Suppressor macrophage (primary cell): ENCODE measurements at regions not wholly inside any gene's neighbourhood (a gene's known extent, or its start where the extent isn't known, plus 50 kb on each side); places are given as distances from the start of the nearest gene placed in this dataset.
A peak's percentile ranks its signal among the peaks of the same experiment; 100 is the strongest.

ENCODE experiments used
- DNase-seq, 4 experiments: peaks; one replicate each; pipeline ENCODE4 v3.0.0-alpha.2; 2020 to 2022

- DNase-seq = no peak
Measured at GRCh38 chr3:27945229-27945628, 223.1 kb upstream of the EOMES start.

GRCh38 chr3:27960133-27960532, 238.0 kb upstream of the EOMES start:
- DNase-seq = peak in 2 of 4 experiments; percentile 20 to 31

- DNase-seq = no peak
Measured at GRCh38 chr3:27963519-27963918, 241.4 kb upstream of the EOMES start.

- DNase-seq = no peak
Measured at GRCh38 chr3:27971600-27971999, 249.5 kb upstream of the EOMES start.

- DNase-seq = peak; percentile 81 to 97 (median 93)
Measured at GRCh38 chr3:27976933-27977332, 254.8 kb upstream of the EOMES start.

GRCh38 chr3:27978440-27978839, 256.3 kb upstream of the EOMES start:
- no peak for DNase-seq

GRCh38 chr3:27985369-27986035, 255.9 kb upstream of the CMC1 start:
- no peak for DNase-seq

GRCh38 chr3:27986234-27986879, 255.1 kb upstream of the CMC1 start:
- no peak for DNase-seq

GRCh38 chr3:27990324-27990723, 251.1 kb upstream of the CMC1 start:
- no peak for DNase-seq

- DNase-seq = no peak
Measured at GRCh38 chr3:27990837-27991236, 250.6 kb upstream of the CMC1 start.

GRCh38 chr3:27993051-27993450, 248.4 kb upstream of the CMC1 start:
- no peak for DNase-seq

- no peak for DNase-seq
Measured at GRCh38 chr3:28000608-28001007, 240.8 kb upstream of the CMC1 start.

GRCh38 chr3:28008235-28008634, 233.2 kb upstream of the CMC1 start:
- no peak for DNase-seq

GRCh38 chr3:28012830-28013229, 228.6 kb upstream of the CMC1 start:
- DNase-seq = no peak

GRCh38 chr3:28013864-28014473, 227.4 kb upstream of the CMC1 start:
- no peak for DNase-seq

GRCh38 chr3:28018925-28019718, 222.3 kb upstream of the CMC1 start:
- DNase-seq = no peak

GRCh38 chr3:28019740-28020139, 221.7 kb upstream of the CMC1 start:
- no peak for DNase-seq

GRCh38 chr3:28022916-28023315, 218.5 kb upstream of the CMC1 start:
- DNase-seq = peak in 2 of 4 experiments; percentile 4 to 6

GRCh38 chr3:28028554-28028953, 212.9 kb upstream of the CMC1 start:
- DNase-seq = no peak

- DNase-seq = no peak
Measured at GRCh38 chr3:28033059-28033784, 208.2 kb upstream of the CMC1 start.

- DNase-seq = no peak
Measured at GRCh38 chr3:28036599-28037575, 204.5 kb upstream of the CMC1 start.
